ENCODE measurements at regions not wholly inside any gene's neighbourhood (a gene's known extent, or its start where the extent isn't known, plus 50 kb on each side); places are given as distances from the start of the nearest gene placed in this dataset.
A peak's percentile ranks its signal among the peaks of the same experiment; 100 is the strongest.

DNA sequence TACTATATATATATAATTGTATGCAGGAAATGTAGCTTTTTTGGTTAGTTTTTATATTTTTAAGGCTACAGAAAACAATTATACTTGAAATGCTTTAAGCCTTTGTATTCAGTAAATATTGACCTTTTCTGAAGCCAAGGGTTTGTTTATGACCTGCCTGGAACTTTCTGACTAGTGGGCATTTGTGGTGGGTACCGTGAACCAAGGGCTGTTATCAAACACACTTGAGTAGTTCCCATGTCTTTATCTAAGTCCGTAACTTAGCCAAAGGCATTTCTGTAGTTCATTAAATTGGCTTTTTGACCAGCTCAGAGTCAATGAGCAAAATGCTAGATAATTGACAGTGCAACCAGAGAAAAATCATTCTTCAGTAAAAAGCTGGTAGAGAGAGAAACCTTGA lies 1444.2 kb upstream of the SLC10A2 start:
- Histone ChIP-seq H3K56ac (replicated peaks; ENCODE audit: insufficient read length, low read depth, low read length) (no peak overlapping the region), H2BK12ac (ENCODE audit: low read depth, low read length) (no peak overlapping the region), H2AFZ (ENCODE audit: low read length) (0 out of 2 replicates have a peak overlapping the region, but pooled peaks have one; percentile 3), H3K9ac (replicated peaks in 1 of 4; ENCODE audit: extremely low read depth in 1 of 4, low read depth in 3 of 4, low read length in 3 of 4) (no peak overlapping the region), H2AK5ac (ENCODE audit: low read depth, low read length) (no peak overlapping the region), H3K36me3 (ENCODE audit: control insufficient read depth in 2 of 4, insufficient read depth in 4 of 4, low read length in 3 of 4) (no peaks in the 10 kb centered on the region), H4K20me1 (replicated peaks in 1 of 2; ENCODE audit: control insufficient read depth in 1 of 2, insufficient read depth in 2 of 2, low read length in 2 of 2) (no peaks in the 10 kb centered on the region), H3K4me1 (replicated peaks in 1 of 4; ENCODE audit: control insufficient read depth in 3 of 4, insufficient read depth in 4 of 4, low read length in 3 of 4) (peaks cover 0 to 3% (median 0%) of the 10 kb centered on the region in 4 experiments; a peak in 1 of 7 replicates), H3K9me3 (ENCODE audit: insufficient read depth in 2 of 2, low read depth in 1 of 2, low read length in 1 of 2) (no peaks in the 10 kb centered on the region), H4K5ac (ENCODE audit: insufficient read length, low read depth, low read length) (no peak overlapping the region), H4K91ac (replicated peaks; ENCODE audit: insufficient read length, low read length) (no peak overlapping the region), H2BK20ac (ENCODE audit: low read length) (no peak overlapping the region), H2BK5ac (ENCODE audit: low read depth, low read length) (no peak overlapping the region), H3K4ac (replicated peaks; ENCODE audit: insufficient read length, low read depth, low read length) (no peak overlapping the region), H2BK15ac (ENCODE audit: low read length) (no peak overlapping the region), H2BK120ac (replicated peaks; ENCODE audit: low read depth, low read length) (no peak overlapping the region), H3K4me2 (ENCODE audit: insufficient read depth in 1 of 2, low read depth in 2 of 2, low read length in 2 of 2) (no peak overlapping the region), H3K14ac (ENCODE audit: insufficient read length) (no peak overlapping the region), H3K79me1 (ENCODE audit: low read depth, low read length) (no peaks in the 10 kb centered on the region; the same call in 1 of the 2 replicates), H3K79me2 (ENCODE audit: control insufficient read depth in 1 of 2, insufficient read depth in 2 of 2, low read length in 2 of 2) (no peaks in the 10 kb centered on the region), H3K23me2 (ENCODE audit: low read depth, low read length) (no peaks in the 10 kb centered on the region), H3K23ac (ENCODE audit: insufficient read length) (no peak overlapping the region), H4K8ac (ENCODE audit: extremely low read depth, insufficient read depth, low read length) (no peak overlapping the region), H3K27ac (ENCODE audit: low read depth, low read length) (no peak overlapping the region), H3K4me3 (ENCODE audit: extremely low read depth in 1 of 4, insufficient read depth in 2 of 4, low read depth in 3 of 4, low read length in 4 of 4) (no peak overlapping the region), H3K18ac (ENCODE audit: extremely low read depth, low read length) (no peak overlapping the region), H3K27me3 (replicated peaks in 1 of 4; ENCODE audit: control insufficient read depth in 3 of 4, extremely low read depth in 1 of 4, insufficient read depth in 3 of 4, low read length in 3 of 4) (no peaks in the 10 kb centered on the region)
- FAIRE-seq (no peak), DNase-seq (ENCODE audit: low read depth in 1 of 2, low spot score in 2 of 2) (no peak)
- ChIA-PET POLR2A (ENCODE audit: partially characterized antibody) (no interaction called here), CTCF (ENCODE audit: partially characterized antibody) (no interaction called here)
- WGBS, 2 experiments (ENCODE audit: extremely low coverage in 1 of 2, insufficient coverage in 1 of 2, insufficient read length in 1 of 2, insufficient replicate concordance in 2 of 2, low coverage in 1 of 2, low lambda C conversion rate in 2 of 2, missing lambda C conversion rate in 1 of 2): 100% methylated on average over 2 of the region's 2 CpGs; no CpG with 5 or more reads in 1 of the 2 experiments
- TF ChIP-seq PHF8 (conservative IDR thresholded peaks at IDR 0.05; ENCODE audit: low read depth, low read length) (no peak), E2F6 (IDR thresholded peaks at IDR 0.05) (no peak), BRCA1 (IDR thresholded peaks at IDR 0.05; ENCODE audit: low read depth, low read length) (no peak), EP300 (IDR thresholded peaks at IDR 0.05; ENCODE audit: borderline replicate concordance in 1 of 2, low read depth in 2 of 2, low read length in 2 of 2) (no peak), SRF (IDR thresholded peaks at IDR 0.05; ENCODE audit: low read depth, low read length) (no peak)
